HG03558 (cell line): ENCODE measurements at regions not wholly inside any gene's neighbourhood (a gene's known extent, or its start where the extent isn't known, plus 50 kb on each side); places are given as distances from the start of the nearest gene placed in this dataset.

Experiments
- ATAC-seq: cut with Tn5 transposase; IDR thresholded peaks from one replicate; pipeline ENCODE4 v1.9.1; 2021; ENCODE audit warnings: moderate number of reproducible peaks; ENCODE audit not compliant: unreplicated experiment; ENCODE audit errors: extremely low read depth

- no peak for ATAC-seq
These were observed 99.7 kb downstream of the MBL2 start for GRCh38 chr10:52672880-52673279.

GRCh38 chr10:52673468-52673867, 99.1 kb downstream of the MBL2 start:
- no peak for ATAC-seq

GRCh38 chr10:52674474-52674873, 98.1 kb downstream of the MBL2 start:
- no peak for ATAC-seq

GRCh38 chr10:52677086-52677485, 95.5 kb downstream of the MBL2 start:
- no peak for ATAC-seq

- no peak for ATAC-seq
These were observed 94.0 kb downstream of the MBL2 start for GRCh38 chr10:52678611-52679010.

- no peak for ATAC-seq
These were observed 93.5 kb downstream of the MBL2 start for GRCh38 chr10:52679117-52679516.

GRCh38 chr10:52682766-52683165, 89.8 kb downstream of the MBL2 start:
- no peak for ATAC-seq

GRCh38 chr10:52683776-52684175, 88.8 kb downstream of the MBL2 start:
- no peak for ATAC-seq

- no peak for ATAC-seq
These were observed 83.7 kb downstream of the MBL2 start for GRCh38 chr10:52688899-52689298.

- ATAC-seq = no peak
These were observed 76.4 kb downstream of the MBL2 start for GRCh38 chr10:52696232-52696631.

- no peak for ATAC-seq
These were observed 70.9 kb downstream of the MBL2 start for GRCh38 chr10:52701647-52702046.

GRCh38 chr10:52703451-52703850, 69.1 kb downstream of the MBL2 start:
- no peak for ATAC-seq

GRCh38 chr10:52703898-52704297, 68.7 kb downstream of the MBL2 start:
- ATAC-seq = no peak

- ATAC-seq = no peak
These were observed 66.1 kb downstream of the MBL2 start for GRCh38 chr10:52706332-52707070.
